GM12874 (cell line): ENCODE measurements at regions not wholly inside any gene's neighbourhood (a gene's known extent, or its start where the extent isn't known, plus 50 kb on each side); places are given as distances from the start of the nearest gene placed in this dataset.

Experiments
- TF ChIP-seq, protein P1 (sequence below): IDR thresholded peaks from 2 replicates; pipeline ENCODE4 v1.5.1; 2011; ENCODE audit warnings: low read depth, mild to moderate bottlenecking, control low read depth, low read length, moderate library complexity; ENCODE audit not compliant: insufficient read depth

DNA sequence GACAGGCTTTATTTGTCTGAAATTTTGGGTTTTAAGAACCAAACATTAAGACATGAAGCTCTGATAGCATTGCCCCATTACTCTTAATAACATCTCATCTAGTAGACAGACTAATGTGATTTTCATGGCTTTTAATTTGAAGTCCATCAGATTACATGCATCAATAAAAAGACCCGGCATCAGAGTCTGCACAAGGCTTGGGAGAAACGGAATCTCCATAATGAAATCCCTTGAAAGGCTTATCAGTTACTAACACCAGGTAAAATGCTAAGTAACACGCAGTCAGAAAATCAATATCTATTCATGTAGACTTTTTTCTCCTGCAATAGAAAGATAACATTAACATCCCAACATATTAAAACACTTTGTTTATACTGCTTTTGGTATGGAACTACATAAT is 1485.2 kb upstream of the DDX18 start:
- TF ChIP-seq, protein P1, sequence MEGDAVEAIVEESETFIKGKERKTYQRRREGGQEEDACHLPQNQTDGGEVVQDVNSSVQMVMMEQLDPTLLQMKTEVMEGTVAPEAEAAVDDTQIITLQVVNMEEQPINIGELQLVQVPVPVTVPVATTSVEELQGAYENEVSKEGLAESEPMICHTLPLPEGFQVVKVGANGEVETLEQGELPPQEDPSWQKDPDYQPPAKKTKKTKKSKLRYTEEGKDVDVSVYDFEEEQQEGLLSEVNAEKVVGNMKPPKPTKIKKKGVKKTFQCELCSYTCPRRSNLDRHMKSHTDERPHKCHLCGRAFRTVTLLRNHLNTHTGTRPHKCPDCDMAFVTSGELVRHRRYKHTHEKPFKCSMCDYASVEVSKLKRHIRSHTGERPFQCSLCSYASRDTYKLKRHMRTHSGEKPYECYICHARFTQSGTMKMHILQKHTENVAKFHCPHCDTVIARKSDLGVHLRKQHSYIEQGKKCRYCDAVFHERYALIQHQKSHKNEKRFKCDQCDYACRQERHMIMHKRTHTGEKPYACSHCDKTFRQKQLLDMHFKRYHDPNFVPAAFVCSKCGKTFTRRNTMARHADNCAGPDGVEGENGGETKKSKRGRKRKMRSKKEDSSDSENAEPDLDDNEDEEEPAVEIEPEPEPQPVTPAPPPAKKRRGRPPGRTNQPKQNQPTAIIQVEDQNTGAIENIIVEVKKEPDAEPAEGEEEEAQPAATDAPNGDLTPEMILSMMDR, result no peak

DNA sequence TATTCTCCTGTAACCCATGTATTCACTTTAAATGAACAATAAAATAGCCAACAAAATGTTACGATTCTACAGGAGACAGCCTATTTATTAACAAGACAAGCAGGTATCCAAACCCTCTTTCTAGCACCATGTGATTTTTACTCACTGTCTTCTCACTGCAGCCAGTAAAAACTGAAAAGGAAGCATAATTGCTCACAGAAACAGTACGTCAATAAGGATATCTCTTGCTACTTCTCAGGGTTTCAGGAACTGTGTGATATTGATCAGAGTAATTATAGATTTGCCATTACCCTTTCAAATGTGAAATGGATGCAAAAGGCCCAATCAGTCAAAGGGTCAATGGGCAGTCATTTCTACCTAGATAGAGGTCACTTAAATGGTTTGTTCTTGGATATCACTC is 1473.8 kb upstream of the DDX18 start:
- TF ChIP-seq, protein P1, result no peak

DNA sequence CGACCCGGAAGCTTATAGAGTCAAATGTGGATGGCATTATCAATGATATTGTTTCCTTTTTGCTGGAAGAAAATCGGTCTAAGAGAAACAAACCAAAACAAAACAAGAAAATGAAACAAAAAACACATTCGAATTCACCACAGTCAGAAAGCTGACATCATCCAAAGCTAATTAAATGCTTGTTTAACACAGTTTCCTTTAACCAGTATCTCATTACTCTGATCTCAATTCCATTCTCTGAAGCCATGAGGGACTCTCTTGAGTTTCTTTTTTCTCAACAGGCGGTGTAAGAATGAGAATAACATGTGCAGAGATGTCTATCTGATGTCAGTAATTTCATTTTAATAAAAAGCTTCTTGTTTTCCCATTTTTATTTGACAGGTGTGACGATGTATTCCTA is 1448.3 kb upstream of the DDX18 start:
- TF ChIP-seq, protein P1, result no peak

DNA sequence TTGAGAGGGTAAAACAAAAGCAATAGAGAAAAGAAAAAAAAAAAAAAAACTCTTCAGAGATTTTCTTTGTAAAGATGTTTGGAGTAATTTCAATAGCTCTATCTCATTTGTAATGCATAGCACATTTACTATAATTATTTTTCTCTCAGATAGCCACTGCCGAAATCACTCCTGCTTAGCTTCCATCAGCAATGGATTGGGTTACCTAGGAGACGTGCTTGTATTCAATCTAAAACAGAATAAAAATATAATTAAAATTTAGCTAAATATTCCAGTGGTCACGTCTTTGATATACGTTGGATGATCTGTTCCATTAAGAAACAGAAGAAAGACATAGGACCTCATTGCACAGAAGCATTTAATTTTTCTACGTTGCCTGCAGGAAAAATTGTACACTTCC is 1435.7 kb upstream of the DDX18 start:
- TF ChIP-seq, protein P1, result no peak

DNA sequence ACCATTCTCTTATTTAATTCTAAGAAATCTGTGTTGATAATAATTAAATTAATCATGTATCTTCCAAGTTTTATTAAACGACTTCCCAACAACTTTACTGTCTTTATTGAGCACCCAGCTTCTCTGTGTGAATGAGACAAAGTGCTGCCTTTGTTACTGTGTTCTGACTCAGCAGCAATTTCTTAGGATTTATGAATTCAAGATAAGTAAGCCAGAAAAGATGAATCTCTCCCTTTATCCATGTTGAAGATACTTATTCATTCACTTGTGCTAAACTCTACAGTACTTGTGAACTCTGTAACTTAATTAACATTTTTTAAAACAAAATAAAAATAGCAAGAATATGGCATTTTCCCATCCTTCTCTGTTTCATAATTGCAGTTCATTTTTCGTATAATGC is 1403.3 kb upstream of the DDX18 start:
- TF ChIP-seq, protein P1, result no peak

DNA sequence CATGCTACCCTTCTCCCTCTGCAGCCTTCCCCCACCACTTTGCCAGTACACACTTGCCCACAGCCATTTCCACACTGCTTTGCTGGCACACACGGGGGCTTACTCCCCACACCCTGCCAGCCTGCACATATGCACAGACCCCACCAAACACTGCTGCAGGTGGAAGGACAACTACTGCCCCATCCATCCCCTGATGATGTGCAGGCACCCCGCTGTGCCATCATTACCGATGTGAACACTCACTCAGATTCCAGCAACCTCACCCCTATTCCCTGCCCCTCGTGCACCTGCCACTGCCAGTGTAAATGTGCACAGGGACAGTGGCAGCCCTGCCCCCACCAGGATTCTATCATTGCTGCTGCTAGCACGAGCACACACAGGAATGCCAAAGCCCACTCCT is 1400.8 kb upstream of the DDX18 start:
- TF ChIP-seq, protein P1, result no peak

DNA sequence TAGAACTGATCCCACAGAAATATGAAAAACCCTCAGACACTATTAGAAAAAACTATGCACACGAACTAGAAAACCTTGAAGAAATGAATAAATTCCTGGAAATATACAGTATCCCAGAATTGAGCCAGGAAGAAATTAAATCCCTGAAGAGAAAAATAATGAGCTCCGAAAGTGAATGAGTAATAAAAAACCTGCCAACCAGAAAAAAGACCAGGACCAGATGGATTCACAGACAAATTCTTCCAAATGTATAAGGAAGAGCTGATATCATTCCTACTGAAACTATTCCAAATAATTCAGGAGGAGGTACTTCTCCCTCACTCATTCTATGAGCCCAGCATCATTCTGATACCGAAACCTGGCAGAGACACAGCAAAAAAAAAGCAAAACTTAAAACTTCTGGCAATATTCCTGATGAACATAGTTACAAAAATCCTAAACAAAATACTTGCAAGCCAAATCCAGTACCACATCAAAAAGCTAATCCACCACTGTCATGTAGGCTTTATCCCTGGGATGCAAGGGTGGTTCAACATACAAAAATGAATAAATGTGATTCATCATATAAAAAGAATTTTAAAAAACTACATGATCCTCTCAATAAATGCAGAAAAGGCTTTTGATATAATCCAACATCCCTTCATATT is 1397.6 kb upstream of the DDX18 start:
- TF ChIP-seq, protein P1, result no peak
